ENCODE measurements at regions not wholly inside any gene's neighbourhood (a gene's known extent, or its start where the extent isn't known, plus 50 kb on each side); places are given as distances from the start of the nearest gene placed in this dataset.

- TF ChIP-seq CTCF (IDR thresholded peaks at IDR 0.05), result no peak
- no peak for TF ChIP-seq POLR2A (IDR thresholded peaks at IDR 0.05)
Observed at GRCh38 chr21:35481005-35481404, 431.9 kb upstream of the RUNX1 start.
